CD14-positive monocyte (primary cell): ENCODE measurements at regions not wholly inside any gene's neighbourhood (a gene's known extent, or its start where the extent isn't known, plus 50 kb on each side); places are given as distances from the start of the nearest gene placed in this dataset.
"Not testable (repeated sequence)": the region's sequence is repeated elsewhere in the genome, so short reads cannot be mapped to it uniquely, and the experiment has no call there.

Source experiments
- DNase-seq, 3 donors: peaks; one replicate each; pipeline ENCODE4 v3.0.0-alpha.2; 2011 to 2022
- H2AFZ ChIP-seq: 2 replicates; pipeline ENCODE4 v1.6.0; 2012; ENCODE audit warnings: mild to moderate bottlenecking, low read depth, low read length, inconsistent platforms; ENCODE audit not compliant: insufficient read depth, poor library complexity, severe bottlenecking
- H3K27ac ChIP-seq, 2 donors: 1 replicate in 1 of 2; 2 replicates in 1 of 2; pipeline ENCODE4 v1.5.1; 2012 to 2013; ENCODE audit warnings: low read length in 2 of 2, control low read depth in 1 of 2, inconsistent platforms in 1 of 2, low read depth in 1 of 2, mild to moderate bottlenecking in 1 of 2
- H3K27me3 ChIP-seq, 2 donors: one replicate each; pipeline versions ENCODE4 v1.6.0 to v1.6.1; 2011 to 2013; ENCODE audit warnings: low read length in 2 of 2; ENCODE audit not compliant: control insufficient read depth in 2 of 2, insufficient read depth in 2 of 2
- H3K36me3 ChIP-seq, 2 donors: replicated peaks in 1 of 2; 1 replicate in 1 of 2; 2 replicates in 1 of 2; pipeline versions ENCODE4 v1.5.1 to v1.6.1; 2012 to 2013; ENCODE audit warnings: low read length in 2 of 2, control low read depth in 1 of 2, inconsistent platforms in 1 of 2, mild to moderate bottlenecking in 1 of 2; ENCODE audit not compliant: insufficient read depth in 2 of 2, control insufficient read depth in 1 of 2
- H3K4me1 ChIP-seq, 2 donors: 1 replicate in 1 of 2; 2 replicates in 1 of 2; pipeline versions ENCODE4 v1.5.1 to v1.6.1; 2012 to 2013; ENCODE audit warnings: low read length in 2 of 2, control low read depth in 1 of 2, inconsistent platforms in 1 of 2, mild to moderate bottlenecking in 1 of 2, moderate library complexity in 1 of 2; ENCODE audit not compliant: insufficient read depth in 2 of 2, control insufficient read depth in 1 of 2
- H3K4me2 ChIP-seq: replicated peaks from 2 replicates; pipeline ENCODE3; 2012; ENCODE audit warnings: low read length, moderate library complexity, mild to moderate bottlenecking; ENCODE audit not compliant: poor library complexity, severe bottlenecking; ENCODE audit errors: extremely low read depth
- H3K4me3 ChIP-seq, 3 experiments: fragments of 200-600 bp in 1 of 3; sonication (generic) in 1 of 3; replicated peaks in 1 of 3; 1 replicate in 2 of 3; 2 replicates in 1 of 3; pipeline ENCODE4 v1.5.1; 2011 to 2013; ENCODE audit warnings: low read length in 3 of 3, mild to moderate bottlenecking in 3 of 3, control low read depth in 2 of 3, low read depth in 2 of 3, inconsistent platforms in 1 of 3, moderate library complexity in 1 of 3
- H3K79me2 ChIP-seq: 2 replicates; pipeline ENCODE4 v1.6.0; 2012; ENCODE audit warnings: mild to moderate bottlenecking, control low read depth, inconsistent platforms, low read length, moderate library complexity; ENCODE audit not compliant: insufficient read depth
- H3K9ac ChIP-seq: 2 replicates; pipeline ENCODE4 v1.6.0; 2017; ENCODE audit warnings: low read length, mild to moderate bottlenecking; ENCODE audit not compliant: insufficient read depth, poor library complexity, severe bottlenecking
- H3K9me3 ChIP-seq, 2 donors: replicated peaks in 1 of 2; 1 replicate in 1 of 2; 2 replicates in 1 of 2; pipeline versions ENCODE4 v1.5.1 to v1.6.1; 2012 to 2013; ENCODE audit warnings: low read length in 2 of 2, control low read depth in 1 of 2; ENCODE audit not compliant: control insufficient read depth in 1 of 2, insufficient read depth in 1 of 2
- H4K20me1 ChIP-seq: 2 replicates; pipeline ENCODE4 v1.6.0; 2012; ENCODE audit warnings: mild to moderate bottlenecking, low read length, control low read depth, moderate library complexity; ENCODE audit not compliant: insufficient read depth
- H3K27ac Mint-ChIP-seq, 7 donors: one replicate each; pipeline ENCODE4 v1.8.0; 2020; ENCODE audit warnings: mild to moderate bottlenecking in 7 of 7, mixed read lengths in 7 of 7, moderate library complexity in 6 of 7, inconsistent platforms in 2 of 7
- H3K27me3 Mint-ChIP-seq, 3 donors: one replicate each; pipeline ENCODE4 v1.8.0; 2021 to 2022; ENCODE audit warnings: low read depth in 3 of 3, mild to moderate bottlenecking in 3 of 3, mixed read lengths in 3 of 3, moderate library complexity in 3 of 3, inconsistent platforms in 1 of 3
- H3K36me3 Mint-ChIP-seq, 2 donors: one replicate each; pipeline ENCODE4 v1.8.0; 2020; ENCODE audit warnings: mixed read lengths in 2 of 2, inconsistent platforms in 1 of 2, mild to moderate bottlenecking in 1 of 2
- H3K4me1 Mint-ChIP-seq: one replicate; pipeline ENCODE4 v1.8.0; 2020; ENCODE audit warnings: mild to moderate bottlenecking, mixed read lengths
- H3K4me3 Mint-ChIP-seq, 2 donors: one replicate each; pipeline ENCODE4 v1.8.0; 2020; ENCODE audit warnings: mild to moderate bottlenecking in 2 of 2, mixed read lengths in 2 of 2, moderate library complexity in 1 of 2
- H3K9me3 Mint-ChIP-seq, 7 donors: one replicate each; pipeline ENCODE4 v1.8.0; 2020 to 2022; ENCODE audit warnings: mixed read lengths in 7 of 7, mild to moderate bottlenecking in 6 of 7, moderate library complexity in 6 of 7, inconsistent platforms in 2 of 7
- CTCF ChIP-seq: fragments of 200-600 bp; IDR thresholded peaks from one replicate; pipeline ENCODE4 v1.8.0; 2022; ENCODE audit warnings: antibody characterized with exemption, mild to moderate bottlenecking
- WGBS: methylation state at CpG from one replicate; pipeline ENCODE4 v1.1.5; 2013; ENCODE audit warnings: missing lambda C conversion rate; ENCODE audit not compliant: insufficient coverage; 5-methylcytosine and 5-hydroxymethylcytosine counted together
- intact Hi-C, 2 donors: fragments of 100-400 bp; cut with micrococcal nuclease; formaldehyde crosslinking; loops; one replicate each; pipeline versions ENCODE4 v1.15.0 to v1.15.1; 2023

GRCh38 chr2:129201696-129202095 lies 777.8 kb upstream of the RAB6C start:
- H3K27me3 Mint-ChIP-seq = peaks cover 2 to 7% (median 4%) of the 10 kb centered on the region in 3 donors
- WGBS = no CpG with 5 or more reads among the region's 2 CpGs
- H3K4me1 Mint-ChIP-seq = peaks cover 11% of the 10 kb centered on the region
- TF ChIP-seq CTCF = no peak
- Histone ChIP-seq H3K4me1 (peaks cover 11 to 14% of the 10 kb centered on the region in 2 donors), H3K4me3 (no peak overlapping the region), H3K4me2 (no peak overlapping the region), H4K20me1 (no peaks in the 10 kb centered on the region), H3K79me2 (no peaks in the 10 kb centered on the region), H3K27me3 (no peaks in the 10 kb centered on the region), H3K36me3 (no peaks in the 10 kb centered on the region), H3K9me3 (no peaks in the 10 kb centered on the region), H3K9ac (no peak overlapping the region), H3K27ac (no peak overlapping the region), H2AFZ (no peak overlapping the region)
- H3K9me3 Mint-ChIP-seq = peaks cover 0 to 4% (median 0%) of the 10 kb centered on the region in 7 donors
- no peak overlapping the region for H3K4me3 Mint-ChIP-seq
- no peak for DNase-seq
- H3K36me3 Mint-ChIP-seq = no peaks in the 10 kb centered on the region
- intact Hi-C loops = no loop called here
- no peak overlapping the region for H3K27ac Mint-ChIP-seq

GRCh38 chr2:129203331-129203730 lies 776.1 kb upstream of the RAB6C start:
- H3K9me3 ChIP-seq = no peaks in the 10 kb centered on the region
- H3K36me3 ChIP-seq = no peaks in the 10 kb centered on the region
- intact Hi-C loops = no loop called here
- peak overlapping the region in 4 of 7 donors; percentile 48 to 57 (median 52) for H3K27ac Mint-ChIP-seq
- peak; percentile 30 to 53 (median 52) for DNase-seq
- H4K20me1 ChIP-seq = no peaks in the 10 kb centered on the region
- no peak overlapping the region for H3K4me3 ChIP-seq
- WGBS = no CpG with 5 or more reads among the region's 3 CpGs
- peaks cover 2 to 7% (median 4%) of the 10 kb centered on the region in 3 donors for H3K27me3 Mint-ChIP-seq
- no peaks in the 10 kb centered on the region for H3K36me3 Mint-ChIP-seq
- peaks cover 11 to 14% of the 10 kb centered on the region in 2 donors for H3K4me1 ChIP-seq
- no peaks in the 10 kb centered on the region for H3K79me2 ChIP-seq
- peaks cover 0 to 4% (median 2%) of the 10 kb centered on the region in 7 donors for H3K9me3 Mint-ChIP-seq
- H3K4me2 ChIP-seq = peak overlapping the region; percentile 10
- no peaks in the 10 kb centered on the region for H3K27me3 ChIP-seq
- no peak overlapping the region for H3K4me3 Mint-ChIP-seq
- no peak overlapping the region for H3K9ac ChIP-seq
- no peak for TF ChIP-seq CTCF
- H3K27ac ChIP-seq = peak overlapping the region in 1 of 2 donors; percentile 58
- peaks cover 11% of the 10 kb centered on the region for H3K4me1 Mint-ChIP-seq
- no peak overlapping the region for H2AFZ ChIP-seq

GRCh38 chr2:129204581-129204980 lies 774.9 kb upstream of the RAB6C start:
- H3K9ac ChIP-seq, H3K27me3 ChIP-seq, H3K4me3 ChIP-seq, intact Hi-C loops, H2AFZ ChIP-seq, H3K4me1 Mint-ChIP-seq, H3K79me2 ChIP-seq, H3K27ac ChIP-seq, H3K4me2 ChIP-seq, H4K20me1 ChIP-seq, H3K36me3 Mint-ChIP-seq, H3K4me3 Mint-ChIP-seq, DNase-seq, H3K27me3 Mint-ChIP-seq, H3K9me3 ChIP-seq, H3K9me3 Mint-ChIP-seq, H3K36me3 ChIP-seq: not testable (repeated sequence)
- no CpG with 5 or more reads among the region's 2 CpGs for WGBS
- H3K4me1 ChIP-seq = peaks cover 11 to 14% of the 10 kb centered on the region in 2 donors
- H3K27ac Mint-ChIP-seq = peak overlapping the region in 1 of 7 donors; percentile 15
